BLaER1 (cell line): ENCODE measurements at regions not wholly inside any gene's neighbourhood (a gene's known extent, or its start where the extent isn't known, plus 50 kb on each side); places are given as distances from the start of the nearest gene placed in this dataset.

Experiments used
- H3K27ac ChIP-seq: shearing (Covaris generic); formaldehyde crosslinking; 2 replicates; pipeline ENCODE4 v1.8.1; 2022
- H3K27me3 ChIP-seq: shearing (Covaris generic); formaldehyde crosslinking; 2 replicates; pipeline ENCODE4 v1.8.1; 2022
- H3K36me3 ChIP-seq: shearing (Covaris generic); formaldehyde crosslinking; 2 replicates; pipeline ENCODE4 v1.8.1; 2022
- H3K4me1 ChIP-seq: shearing (Covaris generic); formaldehyde crosslinking; 2 replicates; pipeline ENCODE4 v1.8.1; 2022
- H3K4me2 ChIP-seq: shearing (Covaris generic); formaldehyde crosslinking; 2 replicates; pipeline ENCODE4 v1.8.1; 2022
- H3K4me3 ChIP-seq: shearing (Covaris generic); formaldehyde crosslinking; 2 replicates; pipeline ENCODE4 v1.8.1; 2022
- H3K9ac ChIP-seq: shearing (Covaris generic); formaldehyde crosslinking; 2 replicates; pipeline ENCODE4 v1.8.1; 2022
- H3K9me3 ChIP-seq: shearing (Covaris generic); formaldehyde crosslinking; 2 replicates; pipeline ENCODE4 v1.8.1; 2022
- H4K20me1 ChIP-seq: shearing (Covaris generic); formaldehyde crosslinking; 2 replicates; pipeline ENCODE4 v1.8.1; 2022
- Cebpa-rat ChIP-seq: shearing (Covaris generic); IDR thresholded peaks from 2 replicates; pipeline ENCODE4 v1.8.1; 2022

DNA sequence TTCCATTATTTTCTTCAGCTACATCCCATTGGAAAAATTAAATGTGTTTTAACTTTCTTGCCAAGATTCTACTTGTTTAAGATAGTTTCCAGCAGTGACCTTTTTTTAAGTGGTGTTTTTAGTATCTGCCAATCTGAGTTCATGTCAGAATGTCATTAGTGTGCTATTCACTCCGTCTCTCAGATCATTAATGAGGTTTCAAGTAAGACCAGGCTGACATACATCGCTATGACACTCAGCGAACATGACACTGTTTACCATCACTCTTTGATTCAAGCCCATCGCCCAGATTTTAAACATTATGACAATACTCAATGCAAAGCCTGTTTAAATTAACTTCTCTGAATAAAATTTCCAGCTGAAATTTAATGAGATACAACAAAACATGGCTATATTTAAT is 272.0 kb upstream of the KYNU start:
- no peaks in the 10 kb centered on the region for H3K4me1 ChIP-seq

DNA sequence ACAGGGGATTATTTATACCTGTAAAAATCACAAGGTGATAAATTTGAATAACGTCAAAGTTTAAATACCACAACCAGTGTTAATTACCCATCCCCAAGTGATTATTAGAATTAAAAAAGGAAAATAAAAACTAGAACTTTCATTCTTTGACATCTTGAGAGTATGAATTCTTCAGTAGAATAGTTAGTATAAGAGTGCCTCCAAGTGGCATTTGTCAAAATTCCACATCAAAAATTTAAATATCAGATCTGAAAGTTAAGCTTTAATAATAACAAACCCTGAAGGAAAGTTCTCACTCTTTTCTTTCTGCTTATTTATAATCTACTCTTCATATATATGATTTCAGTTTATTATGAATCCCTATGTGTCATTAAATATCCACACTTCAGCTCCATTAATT is 273.7 kb upstream of the KYNU start:
- no peaks in the 10 kb centered on the region for H4K20me1 ChIP-seq
- no peaks in the 10 kb centered on the region for H3K27me3 ChIP-seq
- no peak for TF ChIP-seq Cebpa-rat
- no peak overlapping the region for H3K4me3 ChIP-seq
- no peak overlapping the region for H3K9ac ChIP-seq
- H3K4me2 ChIP-seq = no peak overlapping the region
- no peaks in the 10 kb centered on the region for H3K9me3 ChIP-seq
- no peaks in the 10 kb centered on the region for H3K4me1 ChIP-seq
- no peak overlapping the region for H3K27ac ChIP-seq
- no peaks in the 10 kb centered on the region for H3K36me3 ChIP-seq

More for the DNA sequence above, 272.0 kb upstream of the KYNU start:
- Histone ChIP-seq H4K20me1 (no peaks in the 10 kb centered on the region), H3K4me3 (no peak overlapping the region), H3K9me3 (no peaks in the 10 kb centered on the region), H3K27ac (no peak overlapping the region), H3K9ac (no peak overlapping the region), H3K27me3 (no peaks in the 10 kb centered on the region), H3K4me2 (no peak overlapping the region), H3K36me3 (no peaks in the 10 kb centered on the region)
- no peak for TF ChIP-seq Cebpa-rat

DNA sequence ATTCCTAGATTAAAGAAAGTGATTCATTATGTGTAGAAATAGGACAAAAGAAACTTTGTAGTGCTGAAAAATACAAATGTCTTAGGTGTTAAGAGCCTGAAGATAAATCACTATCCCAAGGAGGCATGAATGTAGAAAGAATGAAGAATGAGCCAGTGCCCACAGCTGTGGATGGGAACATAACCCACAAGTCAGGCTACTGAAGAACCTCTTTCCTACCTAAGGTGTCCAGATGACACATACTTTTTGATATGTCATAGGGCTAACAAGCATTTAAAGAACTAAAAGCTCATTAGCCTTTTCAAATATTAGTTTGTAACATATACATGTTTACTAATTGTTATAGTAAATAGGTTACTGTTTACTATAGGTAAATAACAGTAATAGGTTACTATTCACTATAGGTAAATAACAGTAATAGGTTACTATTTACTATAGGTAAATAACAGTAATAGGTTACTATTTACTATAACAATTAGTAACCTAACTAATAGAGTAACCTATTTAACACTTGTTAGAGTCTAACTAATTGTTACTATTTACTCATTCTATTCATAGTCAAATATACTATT is 275.0 kb upstream of the KYNU start:
- Histone ChIP-seq H3K4me1 (no peaks in the 10 kb centered on the region), H3K9me3 (no peaks in the 10 kb centered on the region), H3K9ac (no peak overlapping the region), H3K27ac (no peak overlapping the region), H4K20me1 (no peaks in the 10 kb centered on the region), H3K4me2 (no peak overlapping the region), H3K36me3 (no peaks in the 10 kb centered on the region), H3K4me3 (no peak overlapping the region), H3K27me3 (no peaks in the 10 kb centered on the region)
- no peak for TF ChIP-seq Cebpa-rat

DNA sequence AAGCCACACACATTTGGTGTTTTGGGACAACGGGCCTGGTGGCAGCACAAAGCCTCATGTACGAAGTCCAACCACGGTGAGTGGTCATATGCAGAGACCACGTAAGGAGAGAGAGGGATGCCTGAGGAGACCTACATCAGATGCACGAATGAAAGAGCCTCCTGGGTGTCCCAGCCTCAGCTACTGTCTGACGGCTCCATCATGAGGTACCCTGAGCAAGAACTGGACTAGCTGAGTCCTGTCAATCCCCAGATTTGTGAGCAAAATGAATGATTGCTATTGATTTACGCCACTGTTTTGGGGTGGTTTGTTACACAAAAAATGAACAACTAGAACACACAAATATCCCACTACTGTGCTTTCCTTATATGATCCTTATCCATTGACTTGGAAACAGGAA is 275.7 kb upstream of the KYNU start:
- H3K9ac ChIP-seq = no peak overlapping the region
- H3K4me3 ChIP-seq = no peak overlapping the region
- no peak overlapping the region for H3K27ac ChIP-seq
- TF ChIP-seq Cebpa-rat = no peak
- H3K9me3 ChIP-seq = no peaks in the 10 kb centered on the region
- no peaks in the 10 kb centered on the region for H3K27me3 ChIP-seq
- no peaks in the 10 kb centered on the region for H4K20me1 ChIP-seq
- H3K4me1 ChIP-seq = no peaks in the 10 kb centered on the region
- H3K4me2 ChIP-seq = no peak overlapping the region
- no peaks in the 10 kb centered on the region for H3K36me3 ChIP-seq

DNA sequence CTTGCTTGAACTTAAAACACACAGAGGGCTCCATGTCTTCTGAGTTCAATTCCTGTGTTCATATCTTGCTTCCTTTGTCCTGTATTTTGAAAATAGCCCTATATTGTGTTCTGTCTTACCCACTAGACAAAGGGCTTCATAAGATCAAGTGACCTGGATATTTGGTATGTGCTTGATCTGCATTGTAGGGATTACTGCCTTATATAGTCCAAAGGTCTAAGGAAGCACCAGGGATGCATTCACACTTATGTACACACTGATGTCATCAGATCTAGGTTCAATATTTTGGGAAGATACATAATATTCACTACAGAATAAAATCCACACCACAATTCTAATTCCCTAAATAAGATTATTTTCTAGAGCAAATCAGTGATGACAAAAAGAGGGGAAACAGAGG is 278.0 kb upstream of the KYNU start:
- no peak overlapping the region for H3K4me3 ChIP-seq
- no peak for TF ChIP-seq Cebpa-rat
- no peaks in the 10 kb centered on the region for H3K4me1 ChIP-seq
- no peaks in the 10 kb centered on the region for H3K27me3 ChIP-seq
- no peak overlapping the region for H3K27ac ChIP-seq
- H3K36me3 ChIP-seq = no peaks in the 10 kb centered on the region
- no peak overlapping the region for H3K9ac ChIP-seq
- no peak overlapping the region for H3K4me2 ChIP-seq
- no peaks in the 10 kb centered on the region for H3K9me3 ChIP-seq
- no peaks in the 10 kb centered on the region for H4K20me1 ChIP-seq

DNA sequence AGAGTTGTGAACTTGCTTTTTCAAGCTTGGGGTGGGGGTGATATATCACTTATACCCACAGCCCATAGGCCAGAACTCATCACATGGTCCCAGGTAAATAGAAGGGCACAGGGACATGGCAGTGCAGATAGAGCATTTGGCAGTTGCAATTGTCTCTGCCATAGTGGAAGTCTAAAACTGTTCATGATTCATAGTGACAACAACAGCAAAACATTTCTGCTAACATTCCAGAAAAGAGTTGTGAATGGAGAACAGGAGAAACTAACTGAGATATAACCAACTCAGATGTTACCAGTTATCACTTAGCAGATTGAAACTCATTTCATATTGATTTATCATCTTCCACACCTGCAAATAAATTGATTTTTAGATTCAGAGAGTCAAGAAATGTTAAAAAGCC is 278.6 kb upstream of the KYNU start:
- Histone ChIP-seq H3K27me3 (no peaks in the 10 kb centered on the region), H3K27ac (no peak overlapping the region), H3K9me3 (no peaks in the 10 kb centered on the region), H3K36me3 (no peaks in the 10 kb centered on the region), H3K4me3 (no peak overlapping the region), H3K9ac (no peak overlapping the region), H3K4me2 (no peak overlapping the region), H3K4me1 (no peaks in the 10 kb centered on the region), H4K20me1 (no peaks in the 10 kb centered on the region)
- no peak for TF ChIP-seq Cebpa-rat

DNA sequence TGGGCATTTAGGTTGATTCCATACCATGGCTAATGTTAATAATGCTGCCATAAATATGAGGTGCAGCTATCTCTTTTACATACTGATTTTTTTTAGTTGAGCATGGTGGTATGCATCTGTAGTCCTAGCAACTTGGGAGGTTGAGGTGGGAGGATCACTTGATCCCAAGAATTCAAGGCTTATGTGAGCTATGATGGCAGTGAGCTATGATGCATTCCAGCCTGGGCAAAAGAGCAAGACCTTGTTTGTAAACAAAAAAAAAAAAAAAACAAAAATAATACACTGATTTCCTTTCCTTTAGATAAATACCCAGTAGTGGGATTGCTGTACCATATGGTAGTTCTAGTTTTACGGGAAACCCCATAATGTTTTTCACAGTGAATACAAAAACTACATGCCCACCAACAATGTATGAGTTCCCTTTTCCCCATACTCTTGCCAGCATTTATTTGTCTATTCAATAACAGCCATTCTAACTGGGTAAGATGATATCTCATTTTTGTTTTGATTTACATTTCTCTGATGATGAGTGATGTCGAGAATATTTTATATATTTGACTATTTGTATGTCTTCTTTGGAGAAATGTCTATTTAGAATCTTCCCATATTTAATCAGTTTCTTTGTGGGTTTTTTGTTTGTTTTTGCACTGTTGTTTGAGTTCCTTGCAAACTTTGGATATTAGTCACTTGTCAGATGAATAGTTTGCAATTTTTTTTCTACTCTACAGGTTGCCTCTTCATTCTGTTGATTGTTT is 281.0 kb upstream of the KYNU start:
- Histone ChIP-seq H3K27me3 (no peaks in the 10 kb centered on the region), H3K4me2 (no peak overlapping the region), H3K9me3 (no peaks in the 10 kb centered on the region), H3K9ac (no peak overlapping the region), H4K20me1 (no peaks in the 10 kb centered on the region), H3K36me3 (no peaks in the 10 kb centered on the region), H3K27ac (no peak overlapping the region), H3K4me1 (no peaks in the 10 kb centered on the region), H3K4me3 (no peak overlapping the region)
- no peak for TF ChIP-seq Cebpa-rat

DNA sequence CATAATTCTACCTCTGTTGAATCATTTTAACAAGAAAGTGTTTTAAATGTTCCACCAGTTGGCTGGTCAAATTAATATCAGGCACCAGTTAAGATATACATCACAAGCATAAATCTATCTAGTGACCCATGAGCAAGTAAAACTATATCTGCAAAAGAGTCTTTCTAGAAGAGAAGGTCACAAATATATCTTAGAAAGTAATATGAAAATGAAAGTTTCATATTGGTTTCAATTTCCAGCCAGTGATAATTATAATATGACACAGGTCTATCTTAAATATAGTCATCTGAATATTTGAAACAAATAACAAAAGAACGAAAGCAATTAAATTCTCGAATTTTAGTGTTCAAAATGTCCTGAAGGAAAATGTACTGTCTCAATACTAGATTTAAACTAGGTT is 282.5 kb upstream of the KYNU start:
- H4K20me1 ChIP-seq = no peaks in the 10 kb centered on the region
- no peak overlapping the region for H3K9ac ChIP-seq
- no peaks in the 10 kb centered on the region for H3K27me3 ChIP-seq
- H3K9me3 ChIP-seq = no peaks in the 10 kb centered on the region
- no peak overlapping the region for H3K27ac ChIP-seq
- no peak overlapping the region for H3K4me2 ChIP-seq
- H3K4me1 ChIP-seq = no peaks in the 10 kb centered on the region
- no peak overlapping the region for H3K4me3 ChIP-seq
- H3K36me3 ChIP-seq = no peaks in the 10 kb centered on the region
- TF ChIP-seq Cebpa-rat = no peak

DNA sequence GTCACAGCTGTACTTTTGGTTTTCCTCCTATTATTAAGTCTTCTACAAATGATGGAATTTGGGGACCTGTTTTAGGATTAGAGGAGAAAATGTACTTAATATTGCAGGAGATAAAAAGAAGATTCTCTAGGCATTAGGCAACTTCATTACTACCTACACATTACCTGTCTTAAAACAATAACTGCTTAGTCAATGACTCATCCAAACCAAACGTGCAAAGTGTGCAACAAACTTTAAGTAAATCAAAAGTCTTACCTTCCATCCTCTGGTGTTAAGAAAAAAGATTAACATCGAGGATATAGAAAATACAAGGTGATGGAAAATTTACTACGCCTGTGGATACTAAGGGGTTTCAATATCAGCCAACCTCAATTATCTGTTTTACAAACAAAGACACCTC is 285.3 kb upstream of the KYNU start:
- H3K27ac ChIP-seq = no peak overlapping the region
- no peak overlapping the region for H3K4me2 ChIP-seq
- H4K20me1 ChIP-seq = no peaks in the 10 kb centered on the region
- H3K9ac ChIP-seq = no peak overlapping the region
- no peak overlapping the region for H3K4me3 ChIP-seq
- H3K36me3 ChIP-seq = no peaks in the 10 kb centered on the region
- H3K9me3 ChIP-seq = no peaks in the 10 kb centered on the region
- no peak for TF ChIP-seq Cebpa-rat
- no peaks in the 10 kb centered on the region for H3K4me1 ChIP-seq
- no peaks in the 10 kb centered on the region for H3K27me3 ChIP-seq

DNA sequence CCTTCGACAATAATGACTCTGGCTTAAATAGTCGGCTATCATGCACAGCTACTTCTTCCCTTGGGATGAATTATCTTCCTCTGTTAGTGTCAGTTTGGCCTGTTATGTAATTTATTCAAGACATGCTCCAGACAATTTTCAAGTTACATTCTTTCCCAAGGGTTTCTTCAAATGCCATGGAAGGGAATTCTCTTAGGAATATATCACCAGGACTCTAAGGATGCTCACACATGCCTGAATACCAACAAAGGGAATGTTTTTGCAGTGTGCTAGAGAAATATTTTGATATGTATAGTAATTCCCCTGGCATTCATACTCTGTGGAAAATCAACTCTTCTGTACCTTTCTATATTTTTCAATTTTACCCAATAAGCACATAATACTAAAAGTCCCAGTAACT is 286.0 kb upstream of the KYNU start:
- Histone ChIP-seq H4K20me1 (no peaks in the 10 kb centered on the region), H3K4me2 (no peak overlapping the region), H3K4me3 (no peak overlapping the region), H3K27me3 (no peaks in the 10 kb centered on the region), H3K9ac (no peak overlapping the region), H3K36me3 (no peaks in the 10 kb centered on the region), H3K4me1 (peaks cover 4% of the 10 kb centered on the region; the same call in 1 of the 2 replicates), H3K27ac (no peak overlapping the region), H3K9me3 (no peaks in the 10 kb centered on the region)
- TF ChIP-seq Cebpa-rat = no peak
